Gastroesophageal sphincter (tissue), 3 donors: ENCODE measurements at regions not wholly inside any gene's neighbourhood (a gene's known extent, or its start where the extent isn't known, plus 50 kb on each side); places are given as distances from the start of the nearest gene placed in this dataset.

Experiments used
- CTCF ChIP-seq, 4 experiments: fragments of 200-600 bp in 2 of 4; fragments of 450-650 bp in 2 of 4; sonication (generic) in 1 of 4; IDR thresholded peaks; one replicate each; pipeline ENCODE4 v1.5.1; 2017 to 2019; ENCODE audit warnings: antibody characterized with exemption in 4 of 4, mild to moderate bottlenecking in 2 of 4, moderate library complexity in 2 of 4
- POLR2A ChIP-seq, 2 donors: fragments of 450-650 bp; IDR thresholded peaks; one replicate each; pipeline ENCODE4 v1.6.1; 2017; ENCODE audit warnings: antibody characterized with exemption in 2 of 2, mild to moderate bottlenecking in 2 of 2, moderate library complexity in 1 of 2

GRCh38 chr5:2997179-2997578, 245.7 kb upstream of the IRX2 start:
- no peak for TF ChIP-seq CTCF (IDR thresholded peaks at IDR 0.05)
- no peak for TF ChIP-seq POLR2A (IDR thresholded peaks at IDR 0.05)
